Mesenchymal stem cell (in vitro differentiated cells and primary cell): ENCODE measurements at regions not wholly inside any gene's neighbourhood (a gene's known extent, or its start where the extent isn't known, plus 50 kb on each side); places are given as distances from the start of the nearest gene placed in this dataset.

ENCODE experiments used
- DNase-seq: peaks from one replicate; pipeline ENCODE4 v3.0.0-alpha.2; 2013
- H2AFZ ChIP-seq: one replicate; pipeline ENCODE4 v1.6.1; 2013; ENCODE audit warnings: low read depth, mild to moderate bottlenecking, control low read depth, inconsistent platforms, low read length, moderate library complexity
- H2AK5ac ChIP-seq: 2 replicates; pipeline ENCODE4 v1.6.1; 2013; ENCODE audit warnings: low read length, moderate library complexity, mild to moderate bottlenecking, inconsistent platforms; ENCODE audit not compliant: severe bottlenecking
- H2BK120ac ChIP-seq: one replicate; pipeline ENCODE4 v1.6.1; 2013; ENCODE audit warnings: low read depth, mild to moderate bottlenecking, inconsistent platforms, low read length, moderate library complexity
- H2BK12ac ChIP-seq, 2 experiments: one replicate each; pipeline ENCODE4 v1.6.1; 2013; ENCODE audit warnings: inconsistent platforms in 2 of 2, low read length in 2 of 2, mild to moderate bottlenecking in 2 of 2, moderate library complexity in 2 of 2, control low read depth in 1 of 2
- H2BK15ac ChIP-seq: one replicate; pipeline ENCODE4 v1.6.1; 2013; ENCODE audit warnings: mild to moderate bottlenecking, low read depth, inconsistent platforms; ENCODE audit not compliant: poor library complexity, severe bottlenecking
- H2BK5ac ChIP-seq: 2 replicates; pipeline ENCODE4 v1.6.1; 2013; ENCODE audit warnings: low read depth, mild to moderate bottlenecking, low read length, control low read depth, inconsistent platforms; ENCODE audit not compliant: poor library complexity, severe bottlenecking
- H3K14ac ChIP-seq, 2 experiments: one replicate each; pipeline ENCODE4 v1.6.1; 2013; ENCODE audit warnings: inconsistent platforms in 2 of 2, low read length in 2 of 2, control low read depth in 1 of 2, mild to moderate bottlenecking in 1 of 2, moderate library complexity in 1 of 2
- H3K18ac ChIP-seq, 2 experiments: one replicate each; pipeline ENCODE4 v1.6.1; 2013; ENCODE audit warnings: inconsistent platforms in 2 of 2, low read length in 2 of 2, control low read depth in 1 of 2, low read depth in 1 of 2, mild to moderate bottlenecking in 1 of 2
- H3K23ac ChIP-seq, 2 experiments: one replicate each; pipeline ENCODE4 v1.6.1; 2013; ENCODE audit warnings: inconsistent platforms in 2 of 2, low read length in 2 of 2, mild to moderate bottlenecking in 2 of 2, moderate library complexity in 2 of 2, control low read depth in 1 of 2
- H3K27ac ChIP-seq: 2 replicates; pipeline ENCODE4 v1.5.1; 2013; ENCODE audit warnings: mild to moderate bottlenecking, moderate library complexity, low read length, control low read depth, inconsistent platforms; ENCODE audit not compliant: poor library complexity, severe bottlenecking
- H3K27me3 ChIP-seq, 2 experiments: 2 replicates each; pipeline versions ENCODE4 v1.6.1 to v1.7.0; 2013; ENCODE audit warnings: low read length in 2 of 2, mild to moderate bottlenecking in 2 of 2, moderate library complexity in 2 of 2, control low read depth in 1 of 2, inconsistent platforms in 1 of 2; ENCODE audit not compliant: control insufficient read depth in 1 of 2, insufficient read depth in 1 of 2
- H3K36me3 ChIP-seq, 2 experiments: 2 replicates each; pipeline versions ENCODE4 v1.6.1 to v1.7.0; 2013; ENCODE audit warnings: low read length in 2 of 2, control low read depth in 1 of 2, inconsistent platforms in 1 of 2, low read depth in 1 of 2, mild to moderate bottlenecking in 1 of 2; ENCODE audit not compliant: insufficient read depth in 2 of 2, control insufficient read depth in 1 of 2
- H3K4ac ChIP-seq, 2 experiments: one replicate each; pipeline ENCODE4 v1.6.1; 2013; ENCODE audit warnings: inconsistent platforms in 2 of 2, low read length in 2 of 2, mild to moderate bottlenecking in 2 of 2, moderate library complexity in 2 of 2, control low read depth in 1 of 2, low read depth in 1 of 2
- H3K4me1 ChIP-seq: 2 replicates; pipeline ENCODE4 v1.6.1; 2013; ENCODE audit warnings: low read depth, low read length, control low read depth; ENCODE audit not compliant: control insufficient read depth, insufficient read depth
- H3K4me2 ChIP-seq: 2 replicates; pipeline ENCODE4 v1.6.1; 2013; ENCODE audit warnings: low read length, mild to moderate bottlenecking, inconsistent platforms; ENCODE audit not compliant: poor library complexity, severe bottlenecking
- H3K4me3 ChIP-seq, 2 experiments: 2 replicates each; pipeline versions ENCODE4 v1.5.1 to v1.7.0; 2013; ENCODE audit warnings: low read length in 2 of 2, mild to moderate bottlenecking in 2 of 2, control low read depth in 1 of 2, low read depth in 1 of 2; ENCODE audit not compliant: insufficient read depth in 1 of 2
- H3K79me1 ChIP-seq: replicated peaks from 2 replicates; pipeline ENCODE4 v1.6.1; 2013; ENCODE audit warnings: mild to moderate bottlenecking, control low read depth, low read length, inconsistent platforms; ENCODE audit not compliant: poor library complexity, severe bottlenecking
- H3K9ac ChIP-seq: 2 replicates; pipeline ENCODE4 v1.7.0; 2013; ENCODE audit warnings: mild to moderate bottlenecking, low read length, moderate library complexity
- H3K9me3 ChIP-seq: 2 replicates; pipeline ENCODE4 v1.7.0; 2013; ENCODE audit warnings: mild to moderate bottlenecking, low read length; ENCODE audit not compliant: control insufficient read depth
- H4K8ac ChIP-seq: one replicate; pipeline ENCODE4 v1.6.1; 2013; ENCODE audit warnings: inconsistent platforms, mild to moderate bottlenecking, low read length, moderate library complexity
- H4K91ac ChIP-seq: one replicate; pipeline ENCODE4 v1.6.1; 2013; ENCODE audit warnings: mild to moderate bottlenecking, low read length, inconsistent platforms
- WGBS: methylation state at CpG from one replicate; pipeline ENCODE4 v1.1.7; 2013; ENCODE audit warnings: mixed read lengths; 5-methylcytosine and 5-hydroxymethylcytosine counted together

DNA sequence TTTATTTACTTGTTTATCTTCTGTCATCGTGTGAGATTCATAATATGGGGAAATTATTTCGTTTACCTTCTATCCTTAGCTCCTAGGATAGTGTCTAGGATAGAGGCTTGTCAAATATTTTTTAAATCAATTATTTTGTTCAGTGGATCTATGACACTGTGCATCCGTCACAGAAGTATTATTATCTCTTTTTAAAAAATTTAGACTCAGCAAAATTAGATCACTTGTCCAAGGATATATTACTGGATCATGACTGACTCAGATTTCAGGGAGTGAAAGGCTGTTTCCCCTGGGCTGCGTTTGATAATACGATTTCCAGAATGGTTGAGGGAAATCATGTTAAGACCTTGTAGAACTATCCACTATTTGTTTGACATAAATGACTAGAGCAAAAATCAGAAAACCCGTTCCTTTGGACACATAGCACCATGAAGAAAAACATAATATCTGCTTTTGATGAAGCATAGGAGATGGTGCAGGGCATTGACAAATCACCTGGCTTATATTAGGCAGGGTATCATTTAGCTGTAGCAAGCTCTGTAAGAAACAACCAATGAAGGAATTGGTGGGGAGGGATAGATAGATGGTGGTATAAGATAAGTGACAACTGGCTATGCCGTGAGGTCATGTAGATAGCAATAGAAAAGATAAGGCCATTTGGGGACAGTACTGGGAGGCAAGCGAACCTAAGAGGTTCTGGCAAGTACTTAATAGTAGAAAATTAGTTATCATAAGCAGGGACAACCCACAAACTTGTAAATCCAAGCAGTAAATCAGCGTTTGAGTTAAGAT, 465.2 kb upstream of the MAN1A1 start:
- Histone ChIP-seq H3K14ac (no peak overlapping the region), H3K4me3 (no peak overlapping the region), H3K9me3 (no peaks in the 10 kb centered on the region), H3K36me3 (no peaks in the 10 kb centered on the region), H3K4me1 (no peaks in the 10 kb centered on the region), H3K79me1 (no peaks in the 10 kb centered on the region), H2AFZ (no peak overlapping the region), H3K18ac (no peak overlapping the region), H4K8ac (no peak overlapping the region), H3K4ac (no peak overlapping the region), H2BK5ac (no peak overlapping the region), H2BK12ac (no peak overlapping the region), H3K23ac (no peak overlapping the region), H2BK15ac (no peak overlapping the region), H3K9ac (no peak overlapping the region), H4K91ac (no peak overlapping the region), H3K4me2 (no peak overlapping the region), H2AK5ac (no peak overlapping the region), H3K27me3 (no peaks in the 10 kb centered on the region), H3K27ac (no peak overlapping the region), H2BK120ac (no peak overlapping the region)
- DNase-seq = no peak
- WGBS = 71% methylated on average over 3 of the region's 9 CpGs

DNA sequence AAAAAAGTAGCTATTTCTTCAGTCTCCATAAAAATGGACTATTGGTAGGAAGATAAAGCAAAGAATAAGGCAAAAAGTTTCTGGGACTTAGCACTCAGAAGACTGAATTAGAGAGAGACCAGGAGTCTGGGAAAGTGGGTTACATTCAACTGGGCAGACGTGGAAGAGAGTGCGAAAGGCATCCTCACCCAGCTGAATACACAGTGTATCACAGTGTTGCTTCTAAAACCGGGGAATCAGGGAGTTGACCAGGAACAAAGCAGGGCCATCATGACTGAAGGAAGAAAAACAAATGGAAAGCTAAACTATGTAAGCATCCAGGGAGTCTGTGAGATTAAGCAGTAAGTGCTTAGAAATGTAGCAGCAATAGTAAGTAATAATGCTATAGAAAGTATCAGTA, 452.9 kb upstream of the MAN1A1 start:
- 92% methylated on average over 3 of the region's 3 CpGs for WGBS
- Histone ChIP-seq H3K79me1 (no peaks in the 10 kb centered on the region), H4K8ac (no peak overlapping the region), H3K36me3 (no peaks in the 10 kb centered on the region), H3K9ac (no peak overlapping the region), H4K91ac (no peak overlapping the region), H2BK12ac (no peak overlapping the region), H2BK15ac (no peak overlapping the region), H3K4me3 (no peak overlapping the region), H3K9me3 (no peaks in the 10 kb centered on the region), H2AK5ac (no peak overlapping the region), H3K4me1 (no peaks in the 10 kb centered on the region), H3K27ac (no peak overlapping the region), H3K4me2 (no peak overlapping the region), H3K4ac (no peak overlapping the region), H2BK5ac (no peak overlapping the region), H3K23ac (no peak overlapping the region), H3K14ac (no peak overlapping the region), H2BK120ac (no peak overlapping the region), H3K27me3 (no peaks in the 10 kb centered on the region), H3K18ac (no peak overlapping the region), H2AFZ (no peak overlapping the region)
- DNase-seq = no peak

GRCh38 chr6:119801056-119801455, 451.5 kb upstream of the MAN1A1 start:
- Histone ChIP-seq H3K23ac (no peak overlapping the region), H3K27ac (no peak overlapping the region), H3K14ac (no peak overlapping the region), H3K27me3 (no peaks in the 10 kb centered on the region), H2BK15ac (no peak overlapping the region), H3K18ac (no peak overlapping the region), H4K8ac (no peak overlapping the region), H2AFZ (no peak overlapping the region), H2AK5ac (no peak overlapping the region), H3K4me1 (no peaks in the 10 kb centered on the region), H2BK12ac (no peak overlapping the region), H3K36me3 (no peaks in the 10 kb centered on the region), H3K4me3 (no peak overlapping the region), H2BK120ac (no peak overlapping the region), H3K9me3 (no peaks in the 10 kb centered on the region), H3K4me2 (no peak overlapping the region), H3K9ac (no peak overlapping the region), H3K79me1 (no peaks in the 10 kb centered on the region), H2BK5ac (no peak overlapping the region), H4K91ac (no peak overlapping the region), H3K4ac (no peak overlapping the region)
- 78% methylated on average over 2 of the region's 4 CpGs for WGBS
- no peak for DNase-seq

DNA sequence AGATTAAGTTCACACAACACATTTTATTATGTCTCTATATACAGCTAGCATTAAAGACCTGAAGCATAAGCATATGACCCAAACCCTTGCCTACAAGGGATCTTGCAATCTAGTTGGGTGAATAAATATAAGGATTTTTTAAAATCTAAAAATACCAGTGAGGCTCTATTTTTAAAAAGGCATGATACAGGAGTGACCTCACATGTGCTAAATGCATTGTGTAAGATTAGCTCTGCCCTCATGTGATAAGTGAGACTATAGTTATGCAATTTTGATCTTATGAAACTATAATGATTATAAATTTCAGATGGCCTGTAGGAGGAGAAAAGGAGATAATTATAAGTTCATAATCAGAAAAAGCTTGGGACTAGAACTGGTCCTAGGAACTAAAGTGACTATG, 451.0 kb upstream of the MAN1A1 start:
- Histone ChIP-seq H2BK15ac (no peak overlapping the region), H2AFZ (no peak overlapping the region), H3K14ac (no peak overlapping the region), H3K4me1 (no peaks in the 10 kb centered on the region), H4K8ac (no peak overlapping the region), H4K91ac (no peak overlapping the region), H3K18ac (no peak overlapping the region), H3K4ac (no peak overlapping the region), H2BK12ac (no peak overlapping the region), H2BK5ac (no peak overlapping the region), H3K9me3 (no peaks in the 10 kb centered on the region), H3K23ac (no peak overlapping the region), H3K36me3 (no peaks in the 10 kb centered on the region), H3K27ac (no peak overlapping the region), H3K79me1 (no peaks in the 10 kb centered on the region), H3K4me2 (no peak overlapping the region), H3K9ac (no peak overlapping the region), H2BK120ac (no peak overlapping the region), H3K27me3 (no peaks in the 10 kb centered on the region), H2AK5ac (no peak overlapping the region), H3K4me3 (no peak overlapping the region)
- no peak for DNase-seq
